OCI-LY3 (cell line): ENCODE measurements at regions not wholly inside any gene's neighbourhood (a gene's known extent, or its start where the extent isn't known, plus 50 kb on each side); places are given as distances from the start of the nearest gene placed in this dataset.

Experiments used
- CTCF ChIP-seq: fragments of 200-600, 300-600 bp; sonication (generic); IDR thresholded peaks from 2 replicates; pipeline ENCODE4 v1.5.1; 2014; ENCODE audit warnings: antibody characterized with exemption, low read length, low read depth
- EZH2phosphoT487 ChIP-seq: fragments of 200-600 bp; shearing (Covaris generic); IDR thresholded peaks from 2 replicates; pipeline ENCODE4 v1.6.1; 2018; ENCODE audit warnings: antibody characterized with exemption, mixed run types, low read depth

- TF ChIP-seq CTCF, result no peak
- TF ChIP-seq EZH2phosphoT487, result no peak
Measured at GRCh38 chr18:56044239-56044638, 456.2 kb upstream of the TCF4 start.
